ENCODE measurements at regions not wholly inside any gene's neighbourhood (a gene's known extent, or its start where the extent isn't known, plus 50 kb on each side); places are given as distances from the start of the nearest gene placed in this dataset.
"Not testable (repeated sequence)": the region's sequence is repeated elsewhere in the genome, so short reads cannot be mapped to it uniquely, and the experiment has no call there.

DNA sequence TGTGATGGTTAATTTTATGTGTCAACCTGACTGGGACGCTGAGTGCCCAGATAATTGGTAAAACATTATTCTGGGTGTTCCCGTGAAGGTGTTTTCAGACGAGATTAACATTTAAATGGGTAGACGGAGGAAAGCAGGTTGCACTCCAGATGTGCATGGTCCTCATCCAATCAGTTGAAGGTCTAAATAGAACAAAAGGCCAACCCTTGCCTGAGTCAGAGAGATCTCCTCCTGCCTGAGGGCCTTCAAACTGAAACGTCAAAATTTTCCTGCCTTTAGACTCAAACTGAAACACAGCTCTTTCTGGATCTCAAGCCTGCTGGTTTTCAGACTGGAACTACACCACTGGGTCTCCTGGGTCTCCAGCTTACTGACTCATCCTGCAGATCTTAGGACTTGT is 73.5 kb downstream of the NPIPA8 start:
- not testable (repeated sequence) for DNase-seq

DNA sequence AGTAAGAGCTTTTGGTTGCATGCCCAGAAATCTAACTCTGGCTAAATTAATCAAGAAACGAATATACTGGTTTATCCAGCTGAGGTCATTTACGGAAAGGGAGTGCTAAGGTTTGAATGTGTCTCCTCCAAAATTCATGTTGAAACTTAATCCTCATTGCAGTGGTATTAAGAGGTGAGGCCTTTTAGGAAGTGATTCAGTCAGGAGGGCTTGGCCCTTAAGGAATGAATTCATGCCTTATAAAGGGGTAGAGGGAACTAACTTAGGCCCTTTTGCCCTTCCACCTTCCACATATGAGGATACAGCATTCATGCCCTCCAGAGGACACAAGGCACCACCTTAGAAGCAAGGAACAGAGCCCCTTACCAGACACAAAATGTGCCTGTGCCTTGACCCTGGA is 74.7 kb downstream of the NPIPA8 start:
- DNase-seq = not testable (repeated sequence)

DNA sequence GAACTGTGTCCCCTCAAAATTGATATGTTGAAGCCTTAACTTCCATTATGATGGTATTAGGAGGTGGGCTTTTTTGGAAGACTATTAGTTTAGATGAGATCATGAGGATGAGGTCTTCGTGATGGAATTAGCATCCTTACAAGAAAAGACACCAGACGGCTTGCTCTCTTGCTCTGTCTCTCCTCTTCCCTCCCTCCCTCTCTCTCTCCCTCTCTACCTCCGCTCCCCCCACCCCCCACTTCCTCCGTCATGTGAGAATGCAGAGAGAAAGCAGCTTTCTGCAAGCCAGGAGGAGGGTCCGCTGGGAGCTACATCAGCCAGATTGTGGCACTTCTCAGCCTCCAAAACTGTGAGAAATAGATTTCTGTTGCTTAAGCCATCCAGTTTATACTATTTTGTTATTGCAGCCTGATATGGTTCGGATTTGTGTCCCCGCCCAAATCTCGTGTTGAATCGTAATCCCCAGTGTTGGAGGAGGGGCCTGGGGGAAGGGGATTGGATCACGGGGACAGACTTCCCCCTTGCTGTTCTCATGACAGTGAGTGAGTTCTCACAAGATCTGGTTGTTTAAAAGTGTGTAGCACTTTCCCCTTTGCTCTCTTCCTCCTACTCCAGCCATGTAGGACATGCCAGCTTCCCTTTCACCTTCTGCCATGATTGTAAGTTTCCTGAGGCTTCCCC is 76.9 kb downstream of the NPIPA8 start:
- not testable (repeated sequence) for DNase-seq

DNA sequence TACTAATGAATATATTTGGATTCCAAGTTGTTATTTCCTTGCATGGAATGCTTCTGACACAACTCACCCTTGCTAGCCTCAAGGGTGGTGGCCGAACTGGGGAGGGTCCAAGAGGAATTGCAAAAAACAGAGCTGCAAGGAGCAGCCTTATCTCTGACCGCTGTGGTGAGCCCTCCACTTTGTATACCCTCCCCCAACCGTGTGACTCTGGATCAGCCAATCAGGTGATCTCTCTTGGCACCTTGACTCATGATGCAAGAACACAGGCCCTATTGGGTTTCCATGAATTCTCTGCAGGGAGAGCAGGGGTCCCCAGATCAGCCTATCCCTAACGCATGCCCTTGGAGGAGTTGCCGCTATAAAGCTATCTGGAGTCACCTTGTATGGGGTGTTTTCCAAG is 83.6 kb downstream of the NPIPA8 start:
- DNase-seq = not testable (repeated sequence)

DNA sequence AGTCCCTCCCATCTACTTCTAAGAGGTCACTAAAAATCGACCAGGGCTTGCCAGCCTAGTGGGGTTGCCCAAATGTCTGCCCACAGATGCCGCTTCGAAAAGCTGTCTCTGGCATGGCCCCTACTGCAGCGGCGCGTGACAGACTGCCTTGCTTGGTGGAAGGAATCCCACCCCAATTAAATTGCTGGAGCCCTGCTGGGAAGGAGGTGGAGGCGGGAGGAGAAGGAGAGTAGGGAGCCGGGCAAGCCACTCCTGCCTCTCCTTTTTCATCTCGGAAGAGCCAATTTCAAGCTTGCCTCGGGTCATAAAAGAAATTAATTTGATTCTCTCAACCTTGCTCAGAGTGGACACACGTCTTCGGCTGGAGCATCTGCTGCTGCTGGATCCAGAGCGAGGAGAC is 106.0 kb downstream of the NPIPA8 start:
- not testable (repeated sequence) for DNase-seq

DNA sequence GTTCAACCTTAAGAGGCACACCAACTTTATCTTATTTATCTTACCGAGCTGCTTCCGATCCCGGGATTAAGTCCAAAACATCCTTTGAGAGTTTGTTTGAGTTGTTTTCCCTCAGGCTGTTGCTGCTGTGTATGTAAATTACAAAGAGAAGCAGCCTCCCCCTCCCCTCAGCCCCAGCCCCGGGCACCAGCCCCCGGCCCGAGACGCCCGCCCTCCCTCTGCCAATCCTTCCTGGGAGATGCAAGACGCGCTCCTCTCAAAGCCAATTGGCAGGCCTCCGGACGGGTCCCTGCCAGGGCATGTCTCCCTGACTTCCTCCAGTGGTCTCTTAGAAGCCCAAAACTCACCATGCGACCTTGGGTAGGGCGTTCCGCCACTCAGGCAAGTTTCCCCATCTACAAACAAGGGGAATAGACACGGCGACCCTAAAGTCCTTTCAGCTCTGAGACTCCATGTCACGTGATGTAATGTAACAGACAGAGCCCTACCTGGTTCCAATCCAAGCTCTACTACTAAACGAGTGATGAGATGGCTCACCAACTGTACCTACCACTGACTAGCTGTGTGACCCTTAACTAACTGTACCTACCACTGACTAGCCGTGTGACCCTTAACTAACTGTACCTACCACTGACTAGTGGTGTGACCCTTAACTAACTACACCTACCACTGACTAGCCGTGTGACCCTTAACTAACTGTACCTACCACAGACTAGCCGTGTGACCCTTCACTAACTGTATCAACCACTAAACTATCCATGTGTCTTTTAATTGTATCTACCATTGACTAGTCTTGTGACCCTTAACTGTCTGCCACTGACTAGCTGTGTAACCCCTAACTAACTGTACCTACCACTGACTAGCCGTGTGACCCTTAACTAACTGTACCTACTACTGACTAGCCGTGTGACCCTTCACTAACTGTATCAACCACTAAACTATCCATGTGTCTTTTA is 114.2 kb downstream of the NPIPA8 start:
- not testable (repeated sequence) for DNase-seq

DNA sequence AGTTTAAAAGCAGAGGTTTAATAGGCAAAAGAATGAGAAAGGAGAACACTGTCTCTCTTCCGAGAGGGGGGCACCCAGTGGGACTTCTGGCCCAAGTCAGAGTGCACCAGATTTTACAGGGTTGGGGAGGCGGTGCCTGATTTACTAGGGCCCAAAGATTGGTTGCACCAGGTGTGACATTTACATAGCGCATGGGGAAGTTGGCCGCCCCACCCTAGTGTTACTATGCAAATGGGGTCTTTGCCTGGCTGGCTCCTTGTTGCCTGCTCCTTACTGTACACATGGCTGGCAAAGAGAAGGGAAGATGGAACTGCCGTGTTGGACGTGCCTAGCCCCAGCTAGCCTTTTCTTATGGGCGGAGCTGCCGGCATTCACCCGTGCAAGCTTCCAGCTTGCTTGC is 118.8 kb downstream of the NPIPA8 start:
- not testable (repeated sequence) for DNase-seq

DNA sequence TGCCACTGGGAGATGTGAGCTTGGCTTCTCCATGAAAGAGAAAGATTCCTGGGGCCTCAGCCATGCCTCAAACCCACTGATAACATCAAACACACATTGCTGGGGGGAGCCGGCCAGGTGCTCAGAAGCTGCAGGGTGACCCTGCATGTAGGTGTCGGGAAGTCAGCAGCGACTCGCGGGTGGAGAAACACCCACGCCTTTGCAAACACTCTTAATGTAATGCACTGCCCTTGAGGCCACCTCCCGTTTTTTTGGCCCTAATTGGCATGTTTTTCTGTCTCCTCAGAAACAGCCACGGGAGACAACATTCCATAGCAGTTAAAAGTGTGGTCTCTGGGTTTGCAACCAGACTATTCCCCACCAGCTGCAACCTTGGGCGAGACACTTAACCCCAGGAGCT is 119.7 kb downstream of the NPIPA8 start:
- DNase-seq = not testable (repeated sequence)

DNA sequence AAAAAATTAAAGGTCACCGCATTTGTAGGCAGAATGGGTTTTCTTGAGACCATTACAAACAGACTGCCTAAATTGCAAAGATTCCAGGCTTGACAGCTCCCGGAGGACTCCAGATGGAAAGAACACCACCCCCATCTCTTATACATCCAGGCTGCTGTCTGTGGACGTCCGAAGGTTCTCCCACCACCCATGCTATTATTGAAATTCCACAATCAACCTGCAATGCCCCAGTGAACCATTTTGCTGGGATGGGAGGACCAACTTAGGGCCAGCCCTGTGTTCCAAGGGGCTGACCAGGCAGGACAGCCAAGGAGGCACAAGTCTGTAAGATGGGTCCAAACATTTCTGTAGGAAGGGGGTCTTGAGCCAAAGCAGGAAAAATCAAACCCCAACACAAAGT is 122.7 kb downstream of the NPIPA8 start:
- not testable (repeated sequence) for DNase-seq

DNA sequence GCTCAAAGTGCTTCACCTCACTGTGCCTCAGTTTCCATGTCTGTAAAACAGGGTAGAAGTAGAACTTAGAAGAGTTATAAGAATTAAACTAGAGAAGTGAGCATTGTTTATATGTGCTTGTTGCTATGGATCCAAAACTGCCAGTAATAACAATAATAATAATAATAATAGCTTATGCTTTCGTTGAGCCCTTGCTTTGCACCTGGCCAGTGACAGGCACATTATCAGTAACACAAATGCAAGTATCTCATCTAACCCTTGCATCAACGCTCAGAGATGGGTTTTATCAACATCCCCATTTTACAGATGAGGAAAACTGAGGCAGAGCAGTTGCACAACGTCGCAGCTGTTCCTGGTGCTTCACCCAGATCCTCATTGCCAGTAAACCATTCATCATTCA is 125.0 kb downstream of the NPIPA8 start:
- DNase-seq = not testable (repeated sequence)

DNA sequence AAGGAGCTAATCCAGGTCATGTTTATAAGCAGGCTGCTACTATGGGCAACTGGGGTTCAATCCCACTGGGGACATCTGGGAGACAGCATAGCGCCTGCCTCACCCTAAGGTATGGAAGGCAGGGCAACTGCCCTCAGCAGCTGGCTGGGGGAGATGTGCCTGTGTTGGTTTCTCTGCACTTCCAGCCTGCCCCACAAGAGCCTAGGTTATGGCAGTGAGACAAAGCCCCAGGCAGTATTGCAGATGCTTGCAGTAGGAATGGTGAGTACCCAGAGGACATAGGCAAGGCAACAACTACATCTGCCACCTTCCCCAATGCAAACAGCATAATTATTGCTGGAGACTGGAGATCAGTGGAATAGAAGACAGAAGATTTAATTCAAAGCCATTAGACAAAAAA is 131.8 kb downstream of the NPIPA8 start:
- DNase-seq = not testable (repeated sequence)

DNA sequence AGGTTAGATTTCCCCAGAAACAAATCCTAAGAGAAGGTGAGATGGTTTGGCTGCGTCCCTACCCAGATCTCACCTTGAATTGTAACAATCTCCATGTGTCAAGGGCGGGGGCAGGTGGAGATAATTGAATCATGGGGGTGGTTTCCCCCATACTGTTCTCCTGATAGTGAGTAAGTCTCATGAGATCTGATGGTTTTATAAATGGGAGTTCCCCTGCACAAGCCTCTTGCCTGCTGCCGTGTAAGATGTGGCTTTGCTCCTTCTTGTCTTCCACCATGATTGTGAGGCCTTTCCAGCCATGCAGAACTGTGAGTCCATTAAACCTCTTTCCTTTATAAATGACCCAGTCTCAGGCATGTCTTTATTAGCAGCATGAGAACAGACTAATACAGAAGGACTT is 132.2 kb downstream of the NPIPA8 start:
- DNase-seq = not testable (repeated sequence)

DNA sequence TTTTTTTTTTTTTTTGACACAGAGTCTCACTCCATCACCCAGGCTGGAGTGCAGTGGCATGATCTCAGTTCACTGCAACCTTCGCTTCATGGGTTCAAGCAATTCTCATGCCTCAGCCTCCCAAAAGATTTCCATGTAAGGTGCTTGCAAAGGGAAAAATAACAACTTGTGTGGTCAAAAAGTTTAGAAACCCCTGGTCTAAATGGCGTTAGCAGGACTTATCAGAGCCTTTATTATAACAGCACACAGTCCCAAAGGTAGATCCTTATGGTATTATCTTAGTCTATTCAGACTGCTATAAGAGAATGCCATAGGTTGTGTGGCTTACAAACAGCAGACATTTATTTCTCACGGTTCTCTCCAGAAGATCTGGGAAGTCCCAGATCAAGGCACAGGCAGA is 135.0 kb downstream of the NPIPA8 start:
- not testable (repeated sequence) for DNase-seq

DNA sequence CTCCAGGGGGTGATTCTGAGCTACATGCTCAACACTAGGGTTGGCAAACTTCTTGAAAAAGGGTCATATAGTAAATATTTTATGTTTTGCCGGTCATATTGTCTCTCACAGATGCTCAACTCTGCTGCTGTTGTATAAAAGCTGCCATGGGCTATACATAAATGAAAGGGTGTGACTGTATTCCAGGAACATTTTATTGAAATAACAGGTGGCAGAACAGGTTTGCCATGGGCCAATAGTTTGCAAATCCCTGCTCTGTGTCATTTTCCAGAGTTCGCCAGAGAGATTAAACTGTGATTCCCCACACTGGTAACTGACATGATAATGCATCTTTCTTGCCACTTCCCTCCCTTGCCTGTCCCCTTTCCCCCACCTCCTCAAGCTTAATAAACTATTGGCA is 144.1 kb downstream of the NPIPA8 start:
- not testable (repeated sequence) for DNase-seq

DNA sequence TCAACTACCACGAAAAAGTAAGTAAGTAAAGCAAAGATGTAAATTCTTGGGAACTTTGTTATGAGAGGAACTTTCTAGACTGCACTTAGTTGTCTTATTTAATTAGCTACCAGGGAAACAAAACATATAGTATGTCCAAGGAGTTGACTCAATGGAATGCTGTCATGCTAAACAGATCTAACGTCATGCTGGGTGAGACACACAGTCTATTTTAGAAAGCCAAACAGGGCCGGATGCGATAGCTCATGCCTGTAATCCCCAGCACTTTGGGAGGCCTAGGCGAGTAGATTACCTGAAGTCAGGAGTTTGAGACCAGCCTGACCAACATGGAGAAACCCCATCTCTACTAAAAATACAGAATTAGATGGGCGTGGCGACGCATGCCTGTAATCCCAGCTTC is 146.4 kb downstream of the NPIPA8 start:
- DNase-seq = not testable (repeated sequence)

DNA sequence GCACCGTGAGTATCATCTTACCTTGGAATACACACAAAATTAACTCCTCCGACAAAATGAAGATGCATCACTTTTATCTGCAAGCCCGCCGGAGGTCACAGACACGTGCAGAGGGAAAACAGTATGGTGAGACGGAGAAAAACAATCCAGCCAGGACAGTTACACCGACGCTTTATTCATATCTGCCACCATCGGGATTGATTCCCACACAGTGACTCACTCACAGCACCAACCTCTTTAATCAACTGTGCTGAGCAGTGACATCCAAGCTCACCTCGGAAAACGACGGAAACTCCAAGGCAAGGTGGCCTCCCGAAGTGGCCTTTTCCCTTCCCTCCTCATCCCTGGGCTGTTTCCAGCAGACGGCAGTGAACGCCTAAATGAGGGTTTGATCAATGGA is 151.8 kb downstream of the NPIPA8 start:
- DNase-seq = not testable (repeated sequence)

DNA sequence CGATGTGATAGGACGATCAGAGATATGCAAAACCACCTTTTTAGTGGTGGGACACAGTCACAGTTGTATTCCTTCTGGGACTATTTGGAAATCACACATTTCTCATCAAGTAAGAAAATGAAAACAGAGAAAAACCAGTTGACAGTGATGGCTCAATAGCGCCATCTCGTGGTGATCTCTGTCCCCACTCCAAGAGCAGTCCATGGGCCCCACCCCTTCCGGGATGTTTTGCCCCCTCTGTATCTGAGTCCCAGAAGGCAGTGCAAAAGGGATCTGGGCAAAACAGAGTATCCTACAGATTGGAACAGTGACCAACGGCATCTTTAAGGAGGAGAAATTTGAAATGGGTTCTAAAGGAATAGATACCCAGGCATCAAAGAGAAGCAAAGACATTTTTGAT is 155.5 kb downstream of the NPIPA8 start:
- not testable (repeated sequence) for DNase-seq

DNA sequence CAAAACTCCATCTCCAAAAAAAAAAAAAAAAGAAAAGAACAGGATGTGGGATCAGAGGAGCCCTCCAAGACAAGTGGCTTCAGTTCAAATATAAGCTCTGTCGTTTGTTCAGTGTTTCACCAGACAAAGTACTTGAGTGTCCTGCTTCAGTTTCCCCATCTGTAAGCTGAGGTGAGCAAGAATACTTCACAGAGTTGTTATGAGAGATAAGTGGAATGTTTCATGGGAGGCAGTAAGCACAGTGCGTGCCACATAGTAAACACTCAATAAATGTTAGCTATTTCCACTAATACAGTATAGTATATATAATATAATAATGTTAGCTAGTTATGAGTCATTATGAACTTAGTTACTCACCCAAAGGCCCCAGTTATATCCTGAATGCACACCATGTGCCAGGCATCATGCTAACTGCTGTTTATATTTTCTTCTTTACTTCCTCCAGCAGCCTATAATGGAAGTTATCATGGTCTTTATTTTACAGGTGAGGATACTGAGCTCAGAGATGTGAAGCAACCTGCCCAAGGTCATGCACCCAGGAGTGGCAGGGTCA is 162.5 kb downstream of the NPIPA8 start:
- DNase-seq = not testable (repeated sequence)

DNA sequence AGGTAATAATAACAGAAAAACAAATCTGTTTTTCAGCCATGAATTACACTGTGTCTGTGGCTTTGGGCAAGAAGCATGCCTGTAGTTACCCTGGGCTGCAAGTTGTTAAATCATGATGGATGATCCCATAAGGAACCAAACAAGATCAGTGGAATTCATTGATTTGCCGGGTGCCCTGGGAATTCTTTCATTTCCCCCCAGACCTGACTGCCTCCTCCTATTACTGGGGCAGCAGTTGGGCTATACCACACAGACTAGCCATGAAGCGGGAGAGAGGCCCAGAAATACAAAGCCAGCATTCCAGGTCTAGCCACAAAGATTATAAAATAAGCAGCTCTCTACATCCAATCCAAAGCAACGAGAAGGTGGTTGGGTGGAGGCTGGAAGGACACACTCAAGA is 174.2 kb downstream of the NPIPA8 start:
- DNase-seq = not testable (repeated sequence)

DNA sequence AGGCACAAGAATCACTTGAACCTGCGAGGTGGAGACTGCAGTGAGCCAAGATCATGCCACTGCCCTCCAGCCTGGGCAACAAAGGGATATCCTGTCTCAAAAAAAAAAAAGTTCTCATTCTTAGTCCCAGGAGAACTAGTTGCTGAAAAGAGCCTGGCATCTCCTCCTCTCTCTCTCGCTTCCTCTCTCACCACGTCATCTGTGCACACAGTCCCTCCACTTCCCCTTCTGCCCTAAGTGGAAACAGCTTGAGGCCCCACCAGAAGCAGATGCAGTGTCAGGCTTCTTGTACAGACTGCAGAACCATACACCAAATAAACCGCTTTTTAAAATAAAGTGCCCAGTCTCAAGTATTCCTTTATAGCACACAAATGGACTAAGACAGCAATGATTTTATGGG is 175.3 kb downstream of the NPIPA8 start:
- DNase-seq = not testable (repeated sequence)

DNA sequence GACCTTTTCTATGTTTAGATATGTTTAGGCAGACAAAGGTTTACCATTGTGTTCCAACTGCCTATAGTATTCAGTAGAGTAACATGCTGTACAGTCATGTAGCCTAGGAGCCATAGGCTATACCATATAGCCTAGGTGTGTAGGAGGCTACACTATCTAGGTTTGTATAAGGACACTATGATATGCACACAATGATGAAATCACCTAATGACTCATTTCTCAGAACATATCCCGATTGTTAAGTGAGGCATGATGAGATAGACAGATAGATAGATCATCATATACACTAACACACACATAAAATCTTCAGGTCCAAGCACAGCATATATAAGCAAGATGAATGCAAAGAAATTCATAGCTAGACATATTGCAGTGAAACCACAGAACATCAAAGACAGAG is 177.4 kb downstream of the NPIPA8 start:
- not testable (repeated sequence) for DNase-seq

DNA sequence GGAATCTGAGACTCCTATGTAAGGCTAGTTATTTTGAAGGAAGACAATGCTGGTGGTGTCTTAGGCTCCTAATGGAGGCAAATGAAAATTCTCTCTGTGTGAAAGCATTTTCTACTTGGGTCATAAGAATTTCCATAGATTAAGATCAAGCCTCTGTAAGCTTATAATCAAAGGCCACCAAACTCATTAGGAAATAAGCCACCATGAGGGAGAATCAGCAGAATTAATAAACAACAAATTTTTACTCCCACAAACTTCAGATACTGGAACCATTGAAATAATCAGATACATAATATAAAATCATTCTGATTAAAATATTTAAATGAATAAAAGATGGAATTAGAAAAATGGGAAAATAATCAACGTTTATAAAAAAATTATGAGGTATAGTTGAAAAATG is 178.7 kb downstream of the NPIPA8 start:
- not testable (repeated sequence) for DNase-seq

DNA sequence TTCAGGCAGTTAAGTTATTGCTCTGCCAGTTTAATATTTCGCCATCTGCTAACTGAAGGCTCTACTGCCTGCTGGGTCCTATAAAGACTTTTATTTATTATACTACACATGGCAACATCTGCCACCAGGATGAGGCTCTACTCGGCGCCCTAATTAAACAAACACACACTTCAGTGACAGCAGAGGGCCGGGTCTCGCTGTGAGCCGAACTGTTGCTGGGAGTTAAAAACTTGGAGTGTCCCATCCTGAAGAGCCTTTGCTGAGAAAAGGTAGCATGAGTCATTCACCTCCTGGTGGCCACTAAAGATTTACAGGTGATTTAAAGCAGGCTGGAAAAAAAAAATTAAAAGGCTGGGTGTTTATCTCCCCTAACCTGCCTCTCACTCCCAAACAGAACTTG is 183.7 kb downstream of the NPIPA8 start:
- not testable (repeated sequence) for DNase-seq

DNA sequence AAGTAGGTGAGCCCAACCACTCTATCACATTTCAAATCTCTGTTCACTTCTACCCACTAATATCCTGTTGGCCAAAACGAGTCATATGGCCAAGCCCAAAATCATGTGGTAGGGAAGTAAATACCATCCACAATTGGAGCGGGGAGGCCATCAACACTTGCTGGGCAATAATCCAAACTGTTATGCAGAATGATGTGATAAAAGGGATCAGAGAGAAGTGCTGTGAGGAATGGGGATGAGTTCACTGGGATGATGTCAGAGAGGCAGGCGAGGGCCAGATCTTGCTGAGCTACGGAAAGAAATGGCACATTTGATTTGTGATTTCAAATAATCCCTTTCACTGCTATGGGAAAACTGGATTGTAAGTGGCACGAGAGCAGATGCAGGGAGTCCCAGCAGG is 188.4 kb downstream of the NPIPA8 start:
- not testable (repeated sequence) for DNase-seq
